HG03064 (cell line): ENCODE measurements at regions not wholly inside any gene's neighbourhood (a gene's known extent, or its start where the extent isn't known, plus 50 kb on each side); places are given as distances from the start of the nearest gene placed in this dataset.

ENCODE experiments used
- ATAC-seq: cut with Tn5 transposase; IDR thresholded peaks from one replicate; pipeline ENCODE4 v1.9.1; 2021; ENCODE audit warnings: low read depth; ENCODE audit not compliant: unreplicated experiment

GRCh38 chr3:167898091-167898490 lies 162.6 kb downstream of the SERPINI1 start:
- ATAC-seq, result no peak

- ATAC-seq, result no peak
Measured at GRCh38 chr3:167895684-167896083, 160.2 kb downstream of the SERPINI1 start.

GRCh38 chr3:167895178-167895577 lies 159.7 kb downstream of the SERPINI1 start:
- no peak for ATAC-seq

- ATAC-seq, result no peak
Measured at GRCh38 chr3:167892205-167892604, 156.7 kb downstream of the SERPINI1 start.

GRCh38 chr3:167887096-167887495 lies 151.6 kb downstream of the SERPINI1 start:
- no peak for ATAC-seq

GRCh38 chr3:167886690-167887089 lies 151.2 kb downstream of the SERPINI1 start:
- no peak for ATAC-seq

GRCh38 chr3:167885277-167885676 lies 149.8 kb downstream of the SERPINI1 start:
- ATAC-seq, result no peak

GRCh38 chr3:167884481-167884880 lies 149.0 kb downstream of the SERPINI1 start:
- no peak for ATAC-seq

- ATAC-seq, result no peak
Measured at GRCh38 chr3:167883452-167883851, 147.9 kb downstream of the SERPINI1 start.

- peak; percentile 63 for ATAC-seq
Measured at GRCh38 chr3:167882057-167882667, 146.6 kb downstream of the SERPINI1 start.

- no peak for ATAC-seq
Measured at GRCh38 chr3:167880183-167880582, 144.7 kb downstream of the SERPINI1 start.

GRCh38 chr3:167876620-167877281 lies 141.2 kb downstream of the SERPINI1 start:
- no peak for ATAC-seq
